WI38 (cell line): ENCODE measurements at regions not wholly inside any gene's neighbourhood (a gene's known extent, or its start where the extent isn't known, plus 50 kb on each side); places are given as distances from the start of the nearest gene placed in this dataset.

Source experiments
- H3K4me3 ChIP-seq: 2 replicates; pipeline ENCODE4 v1.5.1; 2011; ENCODE audit warnings: low read depth, mild to moderate bottlenecking, control low read depth, low read length
- TF ChIP-seq, protein P1 (sequence below): IDR thresholded peaks from 2 replicates; pipeline ENCODE4 v1.5.1; 2012; ENCODE audit warnings: low read depth, mild to moderate bottlenecking, control low read depth, low read length

- H3K4me3 ChIP-seq: no peak overlapping the region
- TF ChIP-seq, protein P1, sequence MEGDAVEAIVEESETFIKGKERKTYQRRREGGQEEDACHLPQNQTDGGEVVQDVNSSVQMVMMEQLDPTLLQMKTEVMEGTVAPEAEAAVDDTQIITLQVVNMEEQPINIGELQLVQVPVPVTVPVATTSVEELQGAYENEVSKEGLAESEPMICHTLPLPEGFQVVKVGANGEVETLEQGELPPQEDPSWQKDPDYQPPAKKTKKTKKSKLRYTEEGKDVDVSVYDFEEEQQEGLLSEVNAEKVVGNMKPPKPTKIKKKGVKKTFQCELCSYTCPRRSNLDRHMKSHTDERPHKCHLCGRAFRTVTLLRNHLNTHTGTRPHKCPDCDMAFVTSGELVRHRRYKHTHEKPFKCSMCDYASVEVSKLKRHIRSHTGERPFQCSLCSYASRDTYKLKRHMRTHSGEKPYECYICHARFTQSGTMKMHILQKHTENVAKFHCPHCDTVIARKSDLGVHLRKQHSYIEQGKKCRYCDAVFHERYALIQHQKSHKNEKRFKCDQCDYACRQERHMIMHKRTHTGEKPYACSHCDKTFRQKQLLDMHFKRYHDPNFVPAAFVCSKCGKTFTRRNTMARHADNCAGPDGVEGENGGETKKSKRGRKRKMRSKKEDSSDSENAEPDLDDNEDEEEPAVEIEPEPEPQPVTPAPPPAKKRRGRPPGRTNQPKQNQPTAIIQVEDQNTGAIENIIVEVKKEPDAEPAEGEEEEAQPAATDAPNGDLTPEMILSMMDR: no peak
Measured at GRCh38 chr6:48859562-48860123, 603.4 kb downstream of the MMUT start.

GRCh38 chr6:48845219-48845618 is 617.8 kb downstream of the MMUT start:
- TF ChIP-seq, protein P1: no peak

GRCh38 chr6:48844696-48845095 is 618.4 kb downstream of the MMUT start:
- TF ChIP-seq, protein P1: no peak
- H3K4me3 ChIP-seq: no peak overlapping the region

More at GRCh38 chr6:48845219-48845618, 617.8 kb downstream of the MMUT start:
- no peak overlapping the region for H3K4me3 ChIP-seq

- no peak overlapping the region for H3K4me3 ChIP-seq
- TF ChIP-seq, protein P1: no peak
Measured at GRCh38 chr6:48840896-48841295, 622.2 kb downstream of the MMUT start.

DNA sequence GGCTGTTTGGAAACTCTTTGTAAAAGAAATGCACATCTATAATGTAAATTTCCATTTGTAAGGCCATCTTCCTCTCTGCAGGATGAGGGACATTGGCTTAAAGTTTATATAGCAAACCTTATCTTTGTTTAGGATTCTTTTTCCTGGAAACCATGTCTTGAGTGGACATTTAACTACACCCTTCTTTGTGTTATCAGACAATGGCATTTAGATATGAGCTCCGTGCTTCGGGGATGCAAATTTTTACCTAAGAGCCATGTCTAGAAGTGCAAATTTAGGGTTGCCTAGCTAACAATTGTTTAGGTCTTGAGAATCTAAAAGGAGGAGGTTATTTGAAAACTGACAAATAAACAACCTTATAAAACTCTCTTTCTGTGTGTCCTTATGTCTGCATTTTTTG is 623.8 kb downstream of the MMUT start:
- TF ChIP-seq, protein P1: no peak
- H3K4me3 ChIP-seq: no peak overlapping the region

DNA sequence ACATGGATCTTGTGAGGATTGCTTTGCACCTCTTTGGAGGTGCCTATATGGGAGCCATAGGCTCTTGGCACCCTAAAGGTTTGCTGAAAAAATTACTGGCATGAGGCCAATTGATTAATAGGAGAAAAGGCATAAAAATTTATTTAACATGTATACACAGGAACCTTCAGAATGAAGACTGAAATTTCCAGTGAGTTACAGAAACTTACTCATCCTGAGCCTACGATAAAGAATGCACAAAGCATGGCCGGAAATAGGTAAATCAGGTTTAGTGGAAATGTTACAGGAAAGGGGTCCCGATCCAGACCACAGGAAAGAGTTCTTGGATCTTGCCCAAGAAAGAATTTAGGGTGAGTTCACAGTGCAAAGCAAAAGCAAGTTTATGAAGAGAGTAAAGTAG is 625.3 kb downstream of the MMUT start:
- TF ChIP-seq, protein P1: no peak
- H3K4me3 ChIP-seq: no peak overlapping the region

DNA sequence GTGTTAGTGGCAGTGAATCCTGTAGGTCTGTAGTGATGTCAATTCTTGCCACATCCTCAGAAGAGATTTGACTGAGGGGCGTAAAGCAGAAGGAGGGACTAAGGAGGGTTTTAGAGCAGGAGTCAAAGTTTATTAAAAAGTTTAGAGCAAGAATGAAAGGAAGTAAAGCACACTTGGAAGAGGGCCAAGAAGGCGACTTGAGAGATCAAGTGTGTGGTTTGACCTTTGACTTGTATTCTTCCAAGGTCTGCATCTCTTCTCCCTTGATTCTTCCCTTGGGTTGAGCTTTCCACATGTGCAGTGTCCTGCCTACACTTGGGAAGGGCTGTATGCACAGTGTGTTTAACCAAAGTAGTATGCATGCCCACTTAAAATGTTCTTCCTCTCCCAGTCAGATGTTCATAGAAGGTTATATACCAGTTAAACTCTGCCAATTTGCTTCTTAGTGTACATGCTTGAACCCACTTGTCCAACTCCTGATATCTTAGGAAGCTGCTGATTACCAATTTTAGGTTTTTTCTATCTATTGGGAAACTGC is 627.6 kb downstream of the MMUT start:
- H3K4me3 ChIP-seq: no peak overlapping the region
- TF ChIP-seq, protein P1: no peak
